HG03025 (cell line): ENCODE measurements at regions not wholly inside any gene's neighbourhood (a gene's known extent, or its start where the extent isn't known, plus 50 kb on each side); places are given as distances from the start of the nearest gene placed in this dataset.

Source experiments
- ATAC-seq: cut with Tn5 transposase; IDR thresholded peaks from one replicate; pipeline ENCODE4 v1.9.1; 2021; ENCODE audit warnings: mild to moderate bottlenecking, moderate library complexity; ENCODE audit not compliant: unreplicated experiment, low FRiP score

- ATAC-seq: no peak
These were observed 416.6 kb downstream of the PLK2 start for GRCh38 chr5:58043032-58043945.

- no peak for ATAC-seq
These were observed 418.0 kb downstream of the PLK2 start for GRCh38 chr5:58041884-58042283.

DNA sequence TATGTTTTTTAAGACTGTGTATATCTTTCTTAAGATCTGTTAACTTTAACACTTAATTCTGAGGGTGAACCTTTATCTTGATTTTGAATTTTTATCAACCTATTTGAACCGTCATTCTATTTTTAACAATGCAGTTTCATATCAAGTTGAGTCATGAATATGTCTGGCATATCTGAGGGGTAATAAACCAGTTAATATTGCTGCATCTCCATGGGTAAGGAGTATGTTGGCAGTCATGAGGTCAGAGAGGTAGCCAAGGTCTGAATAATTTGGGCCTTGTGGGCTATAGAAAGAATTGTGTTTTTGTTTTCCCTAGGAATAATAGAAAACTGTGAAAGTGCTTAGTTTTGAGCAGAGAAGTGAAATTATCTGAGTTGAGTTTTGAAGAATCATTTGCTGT is 419.0 kb downstream of the PLK2 start:
- ATAC-seq: no peak

GRCh38 chr5:58040044-58040443 is 419.8 kb downstream of the PLK2 start:
- no peak for ATAC-seq

DNA sequence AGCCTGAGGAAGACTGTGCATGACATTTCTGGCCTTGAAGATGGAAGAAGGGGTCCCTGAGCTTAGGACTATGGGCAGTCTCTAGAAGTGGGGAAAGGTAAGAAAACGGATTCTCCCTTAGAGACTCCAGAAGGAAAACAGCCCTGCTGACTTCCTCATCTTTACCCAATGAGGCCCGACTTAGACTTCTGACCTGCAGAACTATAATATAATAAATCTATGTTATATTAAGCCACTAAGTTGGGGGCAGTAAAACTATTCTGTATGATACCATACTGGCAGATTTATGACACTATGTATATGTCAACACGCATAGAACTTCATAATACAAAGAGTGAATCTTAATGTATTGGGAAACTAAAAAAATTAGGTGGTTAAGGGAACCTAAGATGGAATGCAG is 422.0 kb downstream of the PLK2 start:
- ATAC-seq: no peak

GRCh38 chr5:58025809-58026208 is 434.1 kb downstream of the PLK2 start:
- ATAC-seq: no peak

GRCh38 chr5:58024151-58024550 is 435.7 kb downstream of the PLK2 start:
- ATAC-seq: no peak

DNA sequence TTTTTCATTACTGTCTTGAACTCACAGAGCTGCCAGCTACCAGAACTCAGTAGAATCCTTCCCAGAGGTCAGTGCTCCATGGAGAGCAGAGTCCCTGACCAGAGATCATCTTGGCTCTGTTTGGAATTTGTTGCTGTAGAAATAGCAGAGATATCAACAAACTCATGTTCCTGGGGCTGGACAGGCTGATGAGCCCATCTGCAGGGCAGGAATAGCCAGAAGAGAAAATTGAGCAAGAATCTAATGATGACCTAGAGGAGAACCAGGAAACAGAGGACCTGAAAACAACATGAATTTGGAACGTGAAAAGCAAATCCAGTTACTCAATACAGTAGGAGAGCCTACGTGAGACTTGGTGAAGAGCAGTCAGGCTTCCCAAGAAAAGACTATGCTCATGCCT is 437.8 kb downstream of the PLK2 start:
- ATAC-seq: no peak

GRCh38 chr5:58021466-58021865 is 438.4 kb downstream of the PLK2 start:
- no peak for ATAC-seq

DNA sequence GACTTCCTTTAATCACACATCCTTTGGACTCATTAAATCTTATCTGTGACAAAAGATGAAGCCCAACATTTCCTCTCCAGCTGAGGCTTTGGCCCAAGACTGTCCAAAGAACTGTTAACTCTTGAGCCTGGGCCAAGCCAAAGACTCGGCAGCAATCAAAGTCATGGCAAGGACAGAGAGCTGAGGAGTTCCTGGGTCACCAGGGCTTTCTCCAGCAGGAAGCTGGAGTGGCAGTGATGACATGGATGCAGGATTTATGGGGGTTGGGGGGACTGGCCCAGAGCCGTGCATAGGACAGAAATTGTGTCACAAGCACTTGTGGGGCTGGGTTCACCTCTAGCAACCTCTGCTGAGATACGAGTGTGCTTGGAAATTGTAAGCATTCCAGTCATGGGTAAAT is 440.3 kb downstream of the PLK2 start:
- ATAC-seq: no peak

GRCh38 chr5:58018016-58018415 is 441.9 kb downstream of the PLK2 start:
- no peak for ATAC-seq

GRCh38 chr5:58016877-58017276 is 443.0 kb downstream of the PLK2 start:
- no peak for ATAC-seq

- no peak for ATAC-seq
These were observed 443.5 kb downstream of the PLK2 start for GRCh38 chr5:58016358-58016757.

DNA sequence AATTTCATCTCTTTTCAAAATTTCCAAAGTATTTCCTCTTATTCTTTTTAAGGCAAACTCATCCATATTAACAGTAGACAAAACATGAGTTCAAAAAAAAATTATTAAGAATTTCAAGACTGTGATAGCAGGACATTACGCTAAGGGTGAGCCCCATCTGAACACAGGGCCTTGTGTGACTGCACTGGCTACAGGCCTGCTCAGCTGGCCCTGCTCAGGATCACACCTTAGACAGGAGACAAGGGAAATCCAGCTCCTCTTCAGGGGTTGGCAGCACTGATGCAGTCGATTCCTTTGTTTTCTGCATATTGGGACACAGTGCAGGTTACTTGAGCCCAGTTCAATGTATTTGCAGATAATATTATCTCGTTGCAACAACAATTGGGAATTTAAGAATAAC is 444.7 kb downstream of the PLK2 start:
- ATAC-seq: no peak

DNA sequence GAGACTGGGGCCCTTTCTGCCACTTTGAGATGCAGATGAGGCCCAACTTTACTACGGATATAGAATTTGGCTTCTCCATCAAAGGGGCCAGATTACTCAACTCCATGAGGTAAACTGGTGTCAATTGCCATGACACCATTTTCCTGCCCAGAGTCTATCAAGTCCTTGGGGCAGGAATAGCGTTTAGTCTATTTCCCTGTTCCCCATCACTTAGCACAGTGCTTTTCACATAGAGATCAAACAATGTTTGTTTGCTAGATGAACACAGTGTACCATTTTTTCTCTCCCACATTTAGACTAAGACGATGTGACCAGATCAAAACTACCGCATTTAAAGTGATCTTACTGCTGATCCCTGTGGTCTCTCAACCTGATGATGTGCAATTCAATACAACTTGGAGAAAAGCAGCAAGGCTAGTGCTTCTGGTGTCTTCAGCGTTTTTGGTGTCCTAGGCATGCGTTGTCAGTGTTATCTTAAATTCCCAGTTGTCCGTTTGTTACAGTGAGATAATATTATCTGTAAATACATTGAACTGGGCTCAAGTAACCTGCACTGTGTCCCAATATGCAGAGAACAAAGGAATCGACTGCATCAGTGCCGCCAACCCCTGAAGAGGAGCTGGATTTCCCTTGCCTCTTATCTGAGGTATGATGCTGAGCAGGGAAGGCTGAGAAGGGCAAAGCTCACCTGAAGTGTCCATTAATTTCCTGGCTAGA is 446.2 kb downstream of the PLK2 start:
- no peak for ATAC-seq

DNA sequence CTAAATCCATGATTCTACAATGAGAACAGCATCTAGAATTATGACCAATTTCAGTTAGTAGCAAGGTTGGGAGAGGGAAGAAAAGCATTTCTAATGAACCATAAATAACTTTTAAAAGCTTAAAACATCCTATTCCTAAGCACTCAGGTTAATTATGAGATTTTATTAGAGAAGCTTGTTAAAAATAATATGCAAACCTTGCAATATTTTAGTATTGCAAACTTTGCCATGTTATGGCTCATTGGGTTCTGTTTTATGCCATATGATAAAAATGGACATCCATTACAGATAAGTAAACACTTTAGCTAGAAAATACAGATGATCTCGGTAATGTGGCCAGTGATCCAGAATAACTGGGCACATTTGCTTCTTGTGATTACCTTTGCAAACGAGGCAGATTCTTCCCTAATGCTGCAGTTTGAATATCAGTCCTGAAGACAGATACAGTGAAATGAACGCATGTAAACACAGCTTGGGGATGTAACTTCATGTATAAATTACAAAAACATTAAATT is 447.0 kb downstream of the PLK2 start:
- ATAC-seq: no peak

DNA sequence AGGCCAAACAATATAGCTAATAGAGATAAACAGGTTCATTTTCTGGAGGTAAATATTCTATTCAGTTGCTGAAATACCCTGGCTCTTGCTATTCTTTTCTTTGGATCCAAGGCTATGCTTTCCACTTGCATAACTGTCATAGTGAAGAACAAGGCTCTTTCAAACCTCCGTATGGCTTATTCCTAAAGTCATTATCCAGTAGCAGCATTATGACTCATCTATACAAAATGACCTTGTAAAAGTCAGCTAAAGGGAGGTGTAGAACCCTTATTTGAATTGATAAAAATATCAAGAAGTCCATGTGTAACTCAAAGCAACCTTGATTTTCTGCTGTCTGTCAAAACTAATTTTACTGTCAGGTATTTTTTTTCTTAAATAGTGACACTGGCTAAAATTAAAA is 447.8 kb downstream of the PLK2 start:
- no peak for ATAC-seq

- no peak for ATAC-seq
These were observed 448.6 kb downstream of the PLK2 start for GRCh38 chr5:58011301-58011700.

DNA sequence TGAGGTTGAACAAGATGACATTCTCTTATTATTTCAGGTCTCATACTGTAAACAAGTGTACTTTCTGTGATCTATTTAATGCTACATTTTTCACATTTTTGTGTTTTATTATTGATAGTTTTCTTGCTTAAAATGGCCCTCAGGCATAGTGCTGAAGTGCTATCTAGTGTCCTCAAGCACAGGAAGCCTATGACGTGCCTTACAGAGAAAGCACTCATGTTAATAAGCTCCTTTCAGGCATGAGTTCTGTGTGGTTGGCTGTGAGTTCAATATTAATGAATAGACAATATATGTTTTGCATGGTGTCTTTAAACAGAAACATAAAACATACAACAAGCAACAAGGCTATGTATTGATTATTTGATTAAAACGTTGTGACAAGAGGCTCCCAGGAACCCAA is 450.1 kb downstream of the PLK2 start:
- ATAC-seq: no peak

GRCh38 chr5:58002323-58002722 is 457.6 kb downstream of the PLK2 start:
- no peak for ATAC-seq

GRCh38 chr5:57993866-57994265 is 466.0 kb downstream of the PLK2 start:
- ATAC-seq: no peak

GRCh38 chr5:57989378-57989777 is 470.5 kb downstream of the PLK2 start:
- no peak for ATAC-seq
